Astrocyte (in vitro differentiated cells and primary cell): ENCODE measurements at regions not wholly inside any gene's neighbourhood (a gene's known extent, or its start where the extent isn't known, plus 50 kb on each side); places are given as distances from the start of the nearest gene placed in this dataset.

ENCODE experiments used
- CTCF ChIP-seq: IDR thresholded peaks from 2 replicates; pipeline ENCODE4 v1.5.1; 2011; ENCODE audit warnings: low read depth, mild to moderate bottlenecking, inconsistent platforms, low read length, moderate library complexity; ENCODE audit not compliant: insufficient read depth
- EZH2 ChIP-seq: IDR thresholded peaks from 2 replicates; pipeline ENCODE4 v1.6.1; 2012; ENCODE audit warnings: mild to moderate bottlenecking, low read length, inconsistent platforms; ENCODE audit not compliant: insufficient read depth

- no peak for TF ChIP-seq CTCF
- TF ChIP-seq EZH2, result no peak
Observed at GRCh38 chr6:133156689-133157088, 84.5 kb upstream of the EYA4 start.
